Common myeloid progenitor, CD34-positive (primary cell): ENCODE measurements at regions not wholly inside any gene's neighbourhood (a gene's known extent, or its start where the extent isn't known, plus 50 kb on each side); places are given as distances from the start of the nearest gene placed in this dataset.
"Not testable (repeated sequence)": the region's sequence is repeated elsewhere in the genome, so short reads cannot be mapped to it uniquely, and the experiment has no call there.

Experiments used
- CTCF ChIA-PET: fragments of 350-600 bp; sonication (Branson Sonifier 250); formaldehyde crosslinking; loops from one replicate; lab custom pipeline; 2021; ENCODE audit warnings: antibody characterized with exemption; lab: Charles Lee
- POLR2A ChIA-PET: fragments of 350-600 bp; sonication (Branson Sonifier 250); formaldehyde crosslinking; loops from one replicate; lab custom pipeline; 2021; ENCODE audit warnings: antibody characterized with exemption; lab: Charles Lee
- DNase-seq, 3 donors: peaks; one replicate each; pipeline versions ENCODE4 v3.0.0 to v3.0.0-alpha.2; 2013
- H3K27ac ChIP-seq, 2 experiments: 1 replicate in 1 of 2; 2 replicates in 1 of 2; pipeline ENCODE4 v1.7.0; 2013; ENCODE audit warnings: inconsistent platforms in 2 of 2, low read length in 2 of 2, mild to moderate bottlenecking in 2 of 2, low read depth in 1 of 2, moderate library complexity in 1 of 2; ENCODE audit not compliant: severe bottlenecking in 2 of 2, insufficient read depth in 1 of 2, poor library complexity in 1 of 2
- H3K27me3 ChIP-seq, 5 experiments: replicated peaks in 2 of 5; 1 replicate in 3 of 5; 2 replicates in 2 of 5; pipeline versions ENCODE4 v1.6.1 to v1.7.0; 2013; ENCODE audit warnings: low read length in 4 of 5, mild to moderate bottlenecking in 2 of 5, moderate library complexity in 2 of 5, inconsistent platforms in 1 of 5; ENCODE audit not compliant: insufficient read depth in 5 of 5, control insufficient read depth in 4 of 5
- H3K36me3 ChIP-seq, 4 experiments: 1 replicate in 2 of 4; 2 replicates in 2 of 4; pipeline versions ENCODE4 v1.6.1 to v1.7.0; 2013; ENCODE audit warnings: low read length in 3 of 4, control low read depth in 1 of 4, mild to moderate bottlenecking in 1 of 4; ENCODE audit not compliant: control insufficient read depth in 4 of 4, insufficient read depth in 4 of 4
- H3K4me1 ChIP-seq, 4 experiments: 1 replicate in 3 of 4; 2 replicates in 1 of 4; pipeline versions ENCODE4 v1.6.1 to v1.7.1; 2013; ENCODE audit warnings: low read length in 3 of 4, mild to moderate bottlenecking in 3 of 4, control low read depth in 1 of 4, inconsistent platforms in 1 of 4, moderate library complexity in 1 of 4; ENCODE audit not compliant: control insufficient read depth in 4 of 4, insufficient read depth in 4 of 4; ENCODE audit errors: control extremely low read depth in 1 of 4
- H3K4me3 ChIP-seq, 7 experiments: 1 replicate in 4 of 7; 2 replicates in 3 of 7; pipeline versions ENCODE4 v1.5.1 to v1.7.0; 2013; ENCODE audit warnings: mild to moderate bottlenecking in 7 of 7, low read length in 6 of 7, moderate library complexity in 6 of 7, inconsistent platforms in 2 of 7, low read depth in 2 of 7, control low read depth in 1 of 7; ENCODE audit not compliant: insufficient read depth in 4 of 7, control insufficient read depth in 1 of 7; ENCODE audit errors: extremely low read depth in 1 of 7
- H3K9me3 ChIP-seq, 5 experiments: 1 replicate in 4 of 5; 2 replicates in 1 of 5; pipeline versions ENCODE4 v1.6.1 to v1.7.1; 2013; ENCODE audit warnings: low read length in 4 of 5, mild to moderate bottlenecking in 2 of 5, inconsistent platforms in 1 of 5, low read depth in 1 of 5, moderate library complexity in 1 of 5; ENCODE audit not compliant: control insufficient read depth in 4 of 5, insufficient read depth in 2 of 5; ENCODE audit errors: control extremely low read depth in 1 of 5
- WGBS: methylation state at CpG from one replicate; pipeline ENCODE4 v1.1.5; 2013; ENCODE audit not compliant: insufficient coverage; 5-methylcytosine and 5-hydroxymethylcytosine counted together

DNA sequence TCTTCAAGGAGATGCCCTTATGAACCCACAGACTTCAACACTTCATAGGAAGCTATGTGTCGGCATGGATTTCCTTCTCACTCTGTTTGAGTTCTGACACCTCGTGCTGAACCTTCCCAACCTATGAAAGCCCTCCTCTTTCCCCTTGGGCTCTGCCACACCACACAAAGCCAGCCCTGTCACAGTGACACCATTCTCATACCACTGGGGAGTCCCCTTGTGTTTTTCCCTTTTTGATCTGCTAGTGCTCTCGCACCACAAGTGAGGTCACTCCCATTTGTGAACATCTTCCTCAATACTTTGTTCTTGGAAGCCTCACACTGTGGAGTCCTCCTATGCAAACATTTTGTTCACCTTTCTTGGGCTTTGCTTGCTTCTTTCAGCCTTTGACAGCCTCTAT lies 264.6 kb upstream of the ALG10 start:
- Histone ChIP-seq H3K36me3 (no peaks in the 10 kb centered on the region), H3K9me3 (no peaks in the 10 kb centered on the region), H3K27me3 (no peaks in the 10 kb centered on the region), H3K4me1 (no peaks in the 10 kb centered on the region), H3K27ac (no peak overlapping the region), H3K4me3 (no peak overlapping the region)
- CTCF ChIA-PET, result no interaction called here
- POLR2A ChIA-PET, result no interaction called here
- WGBS, result 93% methylated on average over 3 of the region's 3 CpGs
- no peak for DNase-seq

GRCh38 chr12:33759279-33759678 lies 263.0 kb upstream of the ALG10 start:
- no peaks in the 10 kb centered on the region for H3K36me3 ChIP-seq
- 64% methylated on average over 1 of the region's 2 CpGs for WGBS
- ChIA-PET CTCF (no interaction called here), POLR2A (no interaction called here)
- no peak overlapping the region for H3K4me3 ChIP-seq
- no peaks in the 10 kb centered on the region for H3K27me3 ChIP-seq
- no peak overlapping the region for H3K27ac ChIP-seq
- no peaks in the 10 kb centered on the region for H3K9me3 ChIP-seq
- H3K4me1 ChIP-seq, result no peaks in the 10 kb centered on the region
- no peak for DNase-seq

GRCh38 chr12:33763331-33763730 lies 259.0 kb upstream of the ALG10 start:
- DNase-seq, result no peak
- no CpG with 5 or more reads among the region's 4 CpGs for WGBS
- ChIA-PET POLR2A (no interaction called here), CTCF (no interaction called here)
- no peaks in the 10 kb centered on the region for H3K4me1 ChIP-seq
- peaks cover 0 to 1% (median 0%) of the 10 kb centered on the region in 5 experiments for H3K9me3 ChIP-seq
- no peak overlapping the region for H3K4me3 ChIP-seq
- no peak overlapping the region for H3K27ac ChIP-seq
- H3K36me3 ChIP-seq, result no peaks in the 10 kb centered on the region
- H3K27me3 ChIP-seq, result no peaks in the 10 kb centered on the region

- CTCF ChIA-PET, result no interaction called here
- POLR2A ChIA-PET, result no interaction called here
- no peak overlapping the region for H3K27ac ChIP-seq
- H3K36me3 ChIP-seq, result no peaks in the 10 kb centered on the region
- peaks cover 0 to 1% (median 0%) of the 10 kb centered on the region in 5 experiments for H3K9me3 ChIP-seq
- no peak for DNase-seq
- no peak overlapping the region for H3K4me3 ChIP-seq
- H3K27me3 ChIP-seq, result no peaks in the 10 kb centered on the region
- no peaks in the 10 kb centered on the region for H3K4me1 ChIP-seq
- WGBS, result no CpG with 5 or more reads among the region's 2 CpGs
Observed at GRCh38 chr12:33770652-33771051, 251.6 kb upstream of the ALG10 start.

- no peak overlapping the region for H3K27ac ChIP-seq
- H3K9me3 ChIP-seq, result no peaks in the 10 kb centered on the region
- CTCF ChIA-PET, result no interaction called here
- no peaks in the 10 kb centered on the region for H3K36me3 ChIP-seq
- H3K4me3 ChIP-seq, result no peak overlapping the region
- no peaks in the 10 kb centered on the region for H3K4me1 ChIP-seq
- no peaks in the 10 kb centered on the region for H3K27me3 ChIP-seq
- POLR2A ChIA-PET, result no interaction called here
- no peak for DNase-seq
- no CpG with 5 or more reads among the region's 1 CpG for WGBS
Observed at GRCh38 chr12:33771889-33772288, 250.4 kb upstream of the ALG10 start.

GRCh38 chr12:33773091-33773490 lies 249.2 kb upstream of the ALG10 start:
- H3K9me3 ChIP-seq, H3K4me3 ChIP-seq, CTCF ChIA-PET, DNase-seq, H3K27me3 ChIP-seq, H3K27ac ChIP-seq, H3K36me3 ChIP-seq, POLR2A ChIA-PET, H3K4me1 ChIP-seq: not testable (repeated sequence)
- WGBS, result 92% methylated on average over 2 of the region's 7 CpGs

DNA sequence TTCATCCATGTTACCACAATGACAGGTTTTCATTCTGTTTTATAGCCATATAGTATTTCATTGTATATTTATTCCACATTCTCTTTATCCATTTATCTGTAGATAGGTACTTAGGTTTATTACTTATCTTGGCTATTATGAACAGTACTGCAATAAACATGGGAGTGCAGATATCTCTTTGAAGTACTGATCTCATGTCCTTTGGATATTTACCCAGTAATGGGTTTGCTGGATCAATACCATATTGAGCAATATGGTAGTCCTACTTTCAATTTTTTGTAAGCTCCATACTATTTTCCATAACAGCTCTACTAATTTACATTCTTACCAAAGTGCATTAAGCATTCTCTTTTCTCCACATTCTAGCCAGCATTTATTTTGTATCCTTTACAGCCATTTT lies 235.8 kb upstream of the ALG10 start:
- Histone ChIP-seq H3K27me3 (no peaks in the 10 kb centered on the region), H3K4me1 (no peaks in the 10 kb centered on the region), H3K27ac (no peak overlapping the region), H3K36me3 (no peaks in the 10 kb centered on the region), H3K9me3 (no peaks in the 10 kb centered on the region), H3K4me3 (no peak overlapping the region)
- ChIA-PET POLR2A (no interaction called here), CTCF (no interaction called here)
- no peak for DNase-seq
